ENCODE measurements at regions not wholly inside any gene's neighbourhood (a gene's known extent, or its start where the extent isn't known, plus 50 kb on each side); places are given as distances from the start of the nearest gene placed in this dataset.

GRCh38 chr15:101563176-101563796 is 73.8 kb upstream of the PCSK6 start:
- Mint-ChIP-seq H3K4me1 (no peaks in the 10 kb centered on the region), H3K4me3 (no peak overlapping the region), H3K27ac (no peak overlapping the region), H3K9me3 (no peaks in the 10 kb centered on the region), H3K27me3 (ENCODE audit: low read depth, poor library complexity) (peaks cover 22% of the 10 kb centered on the region), H3K36me3 (ENCODE audit: low read depth) (no peaks in the 10 kb centered on the region)
- TF ChIP-seq, protein P1, sequence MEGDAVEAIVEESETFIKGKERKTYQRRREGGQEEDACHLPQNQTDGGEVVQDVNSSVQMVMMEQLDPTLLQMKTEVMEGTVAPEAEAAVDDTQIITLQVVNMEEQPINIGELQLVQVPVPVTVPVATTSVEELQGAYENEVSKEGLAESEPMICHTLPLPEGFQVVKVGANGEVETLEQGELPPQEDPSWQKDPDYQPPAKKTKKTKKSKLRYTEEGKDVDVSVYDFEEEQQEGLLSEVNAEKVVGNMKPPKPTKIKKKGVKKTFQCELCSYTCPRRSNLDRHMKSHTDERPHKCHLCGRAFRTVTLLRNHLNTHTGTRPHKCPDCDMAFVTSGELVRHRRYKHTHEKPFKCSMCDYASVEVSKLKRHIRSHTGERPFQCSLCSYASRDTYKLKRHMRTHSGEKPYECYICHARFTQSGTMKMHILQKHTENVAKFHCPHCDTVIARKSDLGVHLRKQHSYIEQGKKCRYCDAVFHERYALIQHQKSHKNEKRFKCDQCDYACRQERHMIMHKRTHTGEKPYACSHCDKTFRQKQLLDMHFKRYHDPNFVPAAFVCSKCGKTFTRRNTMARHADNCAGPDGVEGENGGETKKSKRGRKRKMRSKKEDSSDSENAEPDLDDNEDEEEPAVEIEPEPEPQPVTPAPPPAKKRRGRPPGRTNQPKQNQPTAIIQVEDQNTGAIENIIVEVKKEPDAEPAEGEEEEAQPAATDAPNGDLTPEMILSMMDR (IDR thresholded peaks at IDR 0.05), result no peak
- no peak for DNase-seq

- DNase-seq, result no peak
- peaks cover 22% of the 10 kb centered on the region for H3K27me3 Mint-ChIP-seq (ENCODE audit: low read depth, poor library complexity)
- H3K9me3 Mint-ChIP-seq, result no peaks in the 10 kb centered on the region
- H3K4me1 Mint-ChIP-seq, result no peaks in the 10 kb centered on the region
- no peak overlapping the region for H3K4me3 Mint-ChIP-seq
- no peak overlapping the region for H3K27ac Mint-ChIP-seq
- TF ChIP-seq, protein P1 (IDR thresholded peaks at IDR 0.05), result no peak
- H3K36me3 Mint-ChIP-seq (ENCODE audit: low read depth), result no peaks in the 10 kb centered on the region
These were observed 73.0 kb upstream of the PCSK6 start for GRCh38 chr15:101562428-101563059.

GRCh38 chr15:101561584-101561906 is 72.0 kb upstream of the PCSK6 start:
- no peak for DNase-seq
- Mint-ChIP-seq H3K36me3 (ENCODE audit: low read depth) (no peaks in the 10 kb centered on the region), H3K9me3 (no peaks in the 10 kb centered on the region), H3K4me3 (no peak overlapping the region), H3K4me1 (no peaks in the 10 kb centered on the region), H3K27ac (no peak overlapping the region), H3K27me3 (ENCODE audit: low read depth, poor library complexity) (peaks cover 24% of the 10 kb centered on the region)
- TF ChIP-seq, protein P1 (IDR thresholded peaks at IDR 0.05), result no peak

- no peaks in the 10 kb centered on the region for H3K4me1 Mint-ChIP-seq
- no peaks in the 10 kb centered on the region for H3K36me3 Mint-ChIP-seq (ENCODE audit: low read depth)
- no peak for DNase-seq
- peaks cover 24% of the 10 kb centered on the region for H3K27me3 Mint-ChIP-seq (ENCODE audit: low read depth, poor library complexity)
- H3K27ac Mint-ChIP-seq, result peak overlapping the region; percentile 36
- TF ChIP-seq, protein P1 (IDR thresholded peaks at IDR 0.05), result no peak
- H3K9me3 Mint-ChIP-seq, result no peaks in the 10 kb centered on the region
- H3K4me3 Mint-ChIP-seq, result no peak overlapping the region
These were observed 71.4 kb upstream of the PCSK6 start for GRCh38 chr15:101560722-101561583.

- no peak overlapping the region for H3K4me3 Mint-ChIP-seq
- DNase-seq, result no peak
- TF ChIP-seq, protein P1 (IDR thresholded peaks at IDR 0.05), result no peak
- no peaks in the 10 kb centered on the region for H3K4me1 Mint-ChIP-seq
- H3K27me3 Mint-ChIP-seq (ENCODE audit: low read depth, poor library complexity), result peaks cover 24% of the 10 kb centered on the region
- H3K9me3 Mint-ChIP-seq, result no peaks in the 10 kb centered on the region
- no peak overlapping the region for H3K27ac Mint-ChIP-seq
- H3K36me3 Mint-ChIP-seq (ENCODE audit: low read depth), result no peaks in the 10 kb centered on the region
These were observed 70.4 kb upstream of the PCSK6 start for GRCh38 chr15:101559952-101560351.

Data from nephron progenitor cell (in vitro differentiated cells).